K562 (cell line): ENCODE measurements at regions not wholly inside any gene's neighbourhood (a gene's known extent, or its start where the extent isn't known, plus 50 kb on each side); places are given as distances from the start of the nearest gene placed in this dataset.

Experiments used
- ATAC-seq: fragments of 200-7000 bp; cut with Tn5 transposase; 3 replicates; pipeline ENCODE4 v1.9.1; 2020; ENCODE audit warnings: moderate library complexity
- BruUV-seq: library from RNA; stranded (reverse); fragments of 400-500 nt; replicated peaks from 2 replicates; lab custom pipeline; 2021; lab: Mats Ljungman, UMichigan
- CTCF ChIA-PET: fragments of 300-600 bp; formaldehyde crosslinking; extraction: SDS; loops from one replicate; lab custom pipeline; 2021; ENCODE audit warnings: low intra/inter-chr PET ratio; lab: Yijun Ruan, JAX
- POLR2A ChIA-PET: fragments of 300-600, 350-650 bp; sonication (Branson Sonifier 250); formaldehyde crosslinking; extraction: SDS; loops from one replicate; lab custom pipeline; 2021; ENCODE audit warnings: antibody characterized with exemption, inconsistent platforms; lab: Yijun Ruan, JAX
- DNase-seq, 4 experiments: peaks; one replicate each; pipeline versions ENCODE4 v3.0.0 to v3.0.0-alpha.2; 2011 to 2018; ENCODE audit warnings: low spot score in 3 of 4, mixed read lengths in 3 of 4; ENCODE audit errors: extremely low read depth in 1 of 4
- FAIRE-seq: peaks from 2 replicates; lab custom pipeline; 2011; peaks lifted over from hg19 to GRCh38; lab: Jason Lieb, UNC
- H2AFZ ChIP-seq: 2 replicates; pipeline ENCODE4 v1.6.0; 2011; ENCODE audit warnings: low read depth, low read length, control low read depth, inconsistent platforms
- H3K27ac ChIP-seq: fragments of 200-600 bp; 3 replicates; pipeline ENCODE4 v1.8.0; 2011; ENCODE audit warnings: low read depth, mild to moderate bottlenecking, control low read depth, inconsistent platforms, low read length, moderate library complexity, mixed read lengths; ENCODE audit errors: extremely low read depth
- H3K27me3 ChIP-seq, 2 experiments: fragments of 300-600 bp in 1 of 2; 2 replicates in 1 of 2; 3 replicates in 1 of 2; pipeline versions ENCODE4 v1.6.0 to v1.8.0; 2011; ENCODE audit warnings: inconsistent platforms in 2 of 2, low read length in 2 of 2, mild to moderate bottlenecking in 1 of 2, mixed read lengths in 1 of 2, moderate library complexity in 1 of 2; ENCODE audit not compliant: control insufficient read depth in 2 of 2, insufficient read depth in 2 of 2
- H3K36me3 ChIP-seq: fragments of 300-600 bp; 3 replicates; pipeline ENCODE4 v1.8.0; 2011; ENCODE audit warnings: mild to moderate bottlenecking, low read length, inconsistent platforms; ENCODE audit not compliant: control insufficient read depth, insufficient read depth
- H3K4me1 ChIP-seq, 2 experiments: fragments of 200-600 bp in 1 of 2; replicated peaks in 1 of 2; 2 replicates in 1 of 2; 3 replicates in 1 of 2; pipeline versions ENCODE4 v1.5.1 to v1.8.0; 2011; ENCODE audit warnings: inconsistent platforms in 2 of 2, low read length in 2 of 2, mild to moderate bottlenecking in 1 of 2, mixed read lengths in 1 of 2, moderate library complexity in 1 of 2; ENCODE audit not compliant: control insufficient read depth in 2 of 2, insufficient read depth in 2 of 2
- H3K4me2 ChIP-seq: 2 replicates; pipeline ENCODE4 v1.6.1; 2011; ENCODE audit warnings: low read length, control low read depth, inconsistent platforms, mixed read lengths; ENCODE audit not compliant: insufficient read depth
- H3K4me3 ChIP-seq: fragments of 200-600 bp; sonication (generic), shearing (Covaris generic); 2 replicates; pipeline ENCODE4 v1.5.1; 2016; ENCODE audit warnings: control low read depth, inconsistent platforms
- H3K79me2 ChIP-seq: fragments of 200-600 bp; 3 replicates; pipeline ENCODE4 v1.8.0; 2011; ENCODE audit warnings: low read length, inconsistent platforms; ENCODE audit not compliant: control insufficient read depth, insufficient read depth
- H3K9ac ChIP-seq, 2 experiments: 2 replicates each; pipeline versions ENCODE4 v1.6.0 to v1.6.1; 2011; ENCODE audit warnings: low read depth in 2 of 2, low read length in 2 of 2, control low read depth in 1 of 2, inconsistent platforms in 1 of 2, mild to moderate bottlenecking in 1 of 2, mixed read lengths in 1 of 2; ENCODE audit not compliant: insufficient read depth in 1 of 2
- H3K9me1 ChIP-seq: one replicate; pipeline ENCODE4 v1.6.0; 2011; ENCODE audit warnings: inconsistent platforms, mild to moderate bottlenecking, low read length, moderate library complexity; ENCODE audit not compliant: control insufficient read depth, insufficient read depth
- H3K9me3 ChIP-seq: replicated peaks from 2 replicates; pipeline ENCODE4 v1.5.1; 2011; ENCODE audit warnings: low read depth, low read length, inconsistent platforms; ENCODE audit not compliant: control insufficient read depth, insufficient read depth
- H4K20me1 ChIP-seq: replicated peaks from 2 replicates; pipeline ENCODE4 v1.6.1; 2011; ENCODE audit warnings: low read length, inconsistent platforms, mixed read lengths; ENCODE audit not compliant: control insufficient read depth, insufficient read depth
- ATF1 ChIP-seq, 2 experiments: fragments of 450-650 bp in 1 of 2; IDR thresholded peaks; 2 replicates each; pipeline ENCODE4 v1.6.1; 2016; ENCODE audit warnings: missing compliant biosample characterization in 1 of 2, missing genetic modification characterization in 1 of 2
- BRCA1 ChIP-seq, 2 experiments: fragments of 450-650 bp in 1 of 2; sonication (generic) in 1 of 2; formaldehyde crosslinking in 1 of 2; IDR thresholded peaks; 2 replicates each; pipeline versions ENCODE4 v1.5.0 to v1.6.1; 2017 to 2020; ENCODE audit warnings: mild to moderate bottlenecking in 1 of 2, missing genetic modification reagents in 1 of 2
- CCAR2 ChIP-seq: fragments of 200-400 bp; formaldehyde crosslinking; IDR thresholded peaks from 2 replicates; pipeline ENCODE4 v1.6.1; 2017; ENCODE audit warnings: mild to moderate bottlenecking, low read depth, low read length
- KLF16 ChIP-seq: IDR thresholded peaks from 2 replicates; pipeline ENCODE4 v1.6.1; 2016; ENCODE audit warnings: antibody characterized with exemption
- NEUROD1 ChIP-seq: fragments of 150-350 bp; IDR thresholded peaks from 2 replicates; pipeline ENCODE4 v1.6.1; 2014; ENCODE audit warnings: borderline replicate concordance, low read length, low read depth; ENCODE audit not compliant: partially characterized antibody
- PRPF4 ChIP-seq: fragments of 200-400 bp; formaldehyde crosslinking; IDR thresholded peaks from one replicate; pipeline ENCODE4 v1.6.1; 2017; ENCODE audit warnings: low read length, low read depth, mild to moderate bottlenecking; ENCODE audit not compliant: insufficient read depth, poor library complexity, severe bottlenecking
- SAFB2 ChIP-seq: fragments of 200-400 bp; formaldehyde crosslinking; IDR thresholded peaks from 2 replicates; pipeline ENCODE4 v1.6.1; 2018; ENCODE audit warnings: borderline replicate concordance, low read length, low read depth, moderate library complexity; ENCODE audit not compliant: severe bottlenecking
- SRSF9 ChIP-seq: fragments of 200-400 bp; formaldehyde crosslinking; IDR thresholded peaks from 2 replicates; pipeline ENCODE4 v1.6.1; 2017; ENCODE audit warnings: low read depth, low read length, borderline replicate concordance
- SUPT5H ChIP-seq: fragments of 450-650 bp; IDR thresholded peaks from 2 replicates; pipeline ENCODE4 v1.6.1; 2016
- ZBTB34 ChIP-seq: fragments of 250-450 bp; sonication (Bioruptor Pico); IDR thresholded peaks from 2 replicates; pipeline ENCODE4 v1.8.0; 2021; ENCODE audit warnings: mild to moderate bottlenecking, moderate library complexity
- ZBTB9 ChIP-seq: fragments of 450-650 bp; formaldehyde crosslinking; IDR thresholded peaks from 2 replicates; pipeline ENCODE4 v1.4.0; 2020; ENCODE audit warnings: mild to moderate bottlenecking, moderate library complexity
- ZNF280B ChIP-seq: fragments of 250-450 bp; sonication (Bioruptor Pico); IDR thresholded peaks from 2 replicates; pipeline ENCODE4 v1.5.1; 2021; ENCODE audit warnings: mild to moderate bottlenecking
- WGBS: fragments of 100-300 bp; shearing (Covaris generic); methylation state at CpG from one replicate; pipeline ENCODE4 v1.1.6; 2016; ENCODE audit warnings: low coverage, mixed read lengths; ENCODE audit not compliant: insufficient coverage; ENCODE audit errors: missing lambda C conversion rate; 5-methylcytosine and 5-hydroxymethylcytosine counted together
- in situ Hi-C: fragments of 300-500 bp; cut with MboI; formaldehyde crosslinking; loops from 4 replicates; pipeline ENCODE4 v1.15.0; 2018; ENCODE audit warnings: inconsistent platforms, mixed read lengths
- intact Hi-C: fragments of 100-400 bp; cut with micrococcal nuclease; formaldehyde crosslinking; loops from 2 replicates; pipeline ENCODE4 v1.14.2; 2022
- TF ChIP-seq, protein P1 (sequence below): fragments of 150-350 bp; IDR thresholded peaks from 2 replicates; pipeline ENCODE4 v1.6.1; 2014; ENCODE audit warnings: low read depth, mild to moderate bottlenecking, low read length, borderline replicate concordance

DNA sequence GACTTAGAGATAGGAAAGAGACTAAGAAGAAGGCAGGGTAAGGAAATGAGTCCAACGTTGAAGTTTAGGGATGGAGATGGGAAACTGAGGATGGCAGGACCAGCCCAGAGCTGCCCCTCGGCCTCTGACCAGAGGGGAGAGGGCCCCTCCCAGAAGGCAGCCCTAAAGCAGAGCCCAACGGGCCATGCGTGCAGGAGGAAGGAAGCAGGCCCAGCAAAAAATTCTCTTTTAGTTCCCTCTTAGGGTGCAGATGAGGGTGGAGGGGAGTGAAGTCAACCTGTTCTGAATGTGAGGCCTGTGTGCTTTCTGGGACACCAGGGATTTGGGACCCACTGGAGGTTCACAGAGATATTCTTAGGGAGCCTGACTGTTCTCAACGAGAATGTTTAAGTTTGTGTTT lies 225.4 kb downstream of the RHOU start (continued):
- TF ChIP-seq BRCA1 (IDR thresholded peaks at IDR 0.05) (no peak), BRCA1 (CRISPR knock-in tag; IDR thresholded peaks at IDR 0.05) (no peak), KLF16 (no peak), ZNF280B (CRISPR knock-in tag) (no peak)

DNA sequence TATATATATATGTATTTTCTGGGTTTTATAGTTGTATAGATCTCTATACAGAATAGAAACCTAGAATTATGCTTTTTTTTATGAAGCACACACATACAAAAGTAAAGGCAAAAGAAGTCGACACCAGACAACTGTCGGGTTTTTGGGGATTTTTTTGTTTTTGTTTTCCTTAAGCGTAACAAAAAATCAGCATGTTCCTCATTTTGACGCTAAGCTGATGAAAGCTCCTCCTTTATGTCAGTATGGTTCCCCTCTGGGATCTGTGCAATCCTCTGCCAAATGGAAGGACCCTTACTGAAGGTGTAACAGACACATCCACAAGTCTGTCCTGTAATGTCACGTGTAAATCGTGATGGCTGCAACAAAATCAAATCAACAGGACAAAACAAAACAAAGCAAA lies 226.2 kb downstream of the RHOU start:
- Histone ChIP-seq H3K4me3 (no peak overlapping the region), H3K4me2 (no peak overlapping the region), H3K79me2 (no peaks in the 10 kb centered on the region), H3K9me1 (no peaks in the 10 kb centered on the region), H4K20me1 (peaks cover 3% of the 10 kb centered on the region; the same call in 1 of the 2 replicates), H3K9ac (no peak overlapping the region), H3K4me1 (no peaks in the 10 kb centered on the region), H3K27ac (no peak overlapping the region), H3K9me3 (no peaks in the 10 kb centered on the region), H3K36me3 (no peaks in the 10 kb centered on the region), H3K27me3 (peaks cover 25 to 34% of the 10 kb centered on the region in 2 experiments; a peak in 4 of 5 replicates), H2AFZ (no peak overlapping the region)
- in situ Hi-C loops (no loop called here), intact Hi-C loops (no loop called here)
- no peak for FAIRE-seq
- 1% methylated on average over 6 of the region's 6 CpGs for WGBS
- no TSS peak for BruUV-seq
- POLR2A ChIA-PET = interaction anchor here (1.4 kb wide), 1 partner anchor 8 kb away, joined by 3 read pairs; no protein-coding TSS in a partner anchor
- ATAC-seq = no peak
- peak in 1 of 4 experiments; percentile 4 for DNase-seq
- CTCF ChIA-PET = no interaction called here
- TF ChIP-seq, protein P1, sequence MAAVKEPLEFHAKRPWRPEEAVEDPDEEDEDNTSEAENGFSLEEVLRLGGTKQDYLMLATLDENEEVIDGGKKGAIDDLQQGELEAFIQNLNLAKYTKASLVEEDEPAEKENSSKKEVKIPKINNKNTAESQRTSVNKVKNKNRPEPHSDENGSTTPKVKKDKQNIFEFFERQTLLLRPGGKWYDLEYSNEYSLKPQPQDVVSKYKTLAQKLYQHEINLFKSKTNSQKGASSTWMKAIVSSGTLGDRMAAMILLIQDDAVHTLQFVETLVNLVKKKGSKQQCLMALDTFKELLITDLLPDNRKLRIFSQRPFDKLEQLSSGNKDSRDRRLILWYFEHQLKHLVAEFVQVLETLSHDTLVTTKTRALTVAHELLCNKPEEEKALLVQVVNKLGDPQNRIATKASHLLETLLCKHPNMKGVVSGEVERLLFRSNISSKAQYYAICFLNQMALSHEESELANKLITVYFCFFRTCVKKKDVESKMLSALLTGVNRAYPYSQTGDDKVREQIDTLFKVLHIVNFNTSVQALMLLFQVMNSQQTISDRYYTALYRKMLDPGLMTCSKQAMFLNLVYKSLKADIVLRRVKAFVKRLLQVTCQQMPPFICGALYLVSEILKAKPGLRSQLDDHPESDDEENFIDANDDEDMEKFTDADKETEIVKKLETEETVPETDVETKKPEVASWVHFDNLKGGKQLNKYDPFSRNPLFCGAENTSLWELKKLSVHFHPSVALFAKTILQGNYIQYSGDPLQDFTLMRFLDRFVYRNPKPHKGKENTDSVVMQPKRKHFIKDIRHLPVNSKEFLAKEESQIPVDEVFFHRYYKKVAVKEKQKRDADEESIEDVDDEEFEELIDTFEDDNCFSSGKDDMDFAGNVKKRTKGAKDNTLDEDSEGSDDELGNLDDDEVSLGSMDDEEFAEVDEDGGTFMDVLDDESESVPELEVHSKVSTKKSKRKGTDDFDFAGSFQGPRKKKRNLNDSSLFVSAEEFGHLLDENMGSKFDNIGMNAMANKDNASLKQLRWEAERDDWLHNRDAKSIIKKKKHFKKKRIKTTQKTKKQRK = no peak
- no peak for TF ChIP-seq SRSF9
- TF ChIP-seq ZBTB34 (CRISPR knock-in tag) = no peak
- TF ChIP-seq NEUROD1 = no peak
- TF ChIP-seq SUPT5H = no peak
- TF ChIP-seq ZBTB9 (CRISPR knock-in tag) = no peak
- TF ChIP-seq ATF1 (CRISPR knock-in tag; IDR thresholded peaks at IDR 0.05) = no peak
- no peak for TF ChIP-seq ATF1 (tag; IDR thresholded peaks at IDR 0.05)
- no peak for TF ChIP-seq SAFB2
- TF ChIP-seq CCAR2 = no peak
- TF ChIP-seq PRPF4 = no peak
